ENCODE measurements at regions not wholly inside any gene's neighbourhood (a gene's known extent, or its start where the extent isn't known, plus 50 kb on each side); places are given as distances from the start of the nearest gene placed in this dataset.

- Histone ChIP-seq H3K9me3 (ENCODE audit: control insufficient read depth in 2 of 3, insufficient read depth in 1 of 3, low read length in 3 of 3) (peaks cover 0 to 4% (median 0%) of the 10 kb centered on the region in 3 donors), H3K27ac (ENCODE audit: low read depth in 2 of 2, low read length in 2 of 2) (no peak overlapping the region), H3K4me3 (ENCODE audit: low read length in 3 of 3) (no peak overlapping the region), H3K9ac (ENCODE audit: low read length in 3 of 3) (no peak overlapping the region), H3K4me1 (ENCODE audit: control insufficient read depth in 2 of 3, insufficient read depth in 2 of 3, low read depth in 1 of 3, low read length in 3 of 3) (no peaks in the 10 kb centered on the region), H3K27me3 (ENCODE audit: control insufficient read depth, insufficient read depth, low read length) (no peaks in the 10 kb centered on the region), H3K36me3 (ENCODE audit: control insufficient read depth in 2 of 3, insufficient read depth in 3 of 3, low read length in 3 of 3) (no peaks in the 10 kb centered on the region)
- DNase-seq (no peak), FAIRE-seq (no peak)
- no peak for TF ChIP-seq CTCF (IDR thresholded peaks at IDR 0.05; ENCODE audit: borderline replicate concordance, extremely low read depth, insufficient read depth)
- intact Hi-C loops (cut with DNase I), result no loop called here
These were observed 472.3 kb upstream of the ADGRL4 start for GRCh38 chr1:79478728-79479373.

- FAIRE-seq (no peak), DNase-seq (no peak)
- H3K27me3 ChIP-seq (ENCODE audit: control insufficient read depth, insufficient read depth, low read length), result no peaks in the 10 kb centered on the region
- intact Hi-C loops (cut with DNase I), result no loop called here
- TF ChIP-seq CTCF (IDR thresholded peaks at IDR 0.05; ENCODE audit: borderline replicate concordance, extremely low read depth, insufficient read depth), result no peak
- H3K9ac ChIP-seq (ENCODE audit: low read length in 3 of 3), result no peak overlapping the region
- H3K9me3 ChIP-seq (ENCODE audit: control insufficient read depth in 2 of 3, insufficient read depth in 1 of 3, low read length in 3 of 3), result peaks cover 0 to 4% (median 0%) of the 10 kb centered on the region in 3 donors
- no peaks in the 10 kb centered on the region for H3K36me3 ChIP-seq (ENCODE audit: control insufficient read depth in 2 of 3, insufficient read depth in 3 of 3, low read length in 3 of 3)
- H3K4me3 ChIP-seq (ENCODE audit: low read length in 3 of 3), result no peak overlapping the region
- no peaks in the 10 kb centered on the region for H3K4me1 ChIP-seq (ENCODE audit: control insufficient read depth in 2 of 3, insufficient read depth in 2 of 3, low read depth in 1 of 3, low read length in 3 of 3)
- no peak overlapping the region for H3K27ac ChIP-seq (ENCODE audit: low read depth in 2 of 2, low read length in 2 of 2)
These were observed 471.6 kb upstream of the ADGRL4 start for GRCh38 chr1:79478160-79478559.

GRCh38 chr1:79472067-79472656, 465.6 kb upstream of the ADGRL4 start:
- DNase-seq (no peak), FAIRE-seq (no peak)

More at GRCh38 chr1:79472067-79472656, 465.6 kb upstream of the ADGRL4 start:
- H3K27me3 ChIP-seq (ENCODE audit: control insufficient read depth, insufficient read depth, low read length), result no peaks in the 10 kb centered on the region
- no peak overlapping the region for H3K27ac ChIP-seq (ENCODE audit: low read depth in 2 of 2, low read length in 2 of 2)
- H3K4me1 ChIP-seq (ENCODE audit: control insufficient read depth in 2 of 3, insufficient read depth in 2 of 3, low read depth in 1 of 3, low read length in 3 of 3), result no peaks in the 10 kb centered on the region
- no peak for TF ChIP-seq CTCF (IDR thresholded peaks at IDR 0.05; ENCODE audit: borderline replicate concordance, extremely low read depth, insufficient read depth)
- no peaks in the 10 kb centered on the region for H3K9me3 ChIP-seq (ENCODE audit: control insufficient read depth in 2 of 3, insufficient read depth in 1 of 3, low read length in 3 of 3)
- H3K4me3 ChIP-seq (ENCODE audit: low read length in 3 of 3), result no peak overlapping the region
- H3K9ac ChIP-seq (ENCODE audit: low read length in 3 of 3), result no peak overlapping the region
- intact Hi-C loops (cut with DNase I), result no loop called here
- no peaks in the 10 kb centered on the region for H3K36me3 ChIP-seq (ENCODE audit: control insufficient read depth in 2 of 3, insufficient read depth in 3 of 3, low read length in 3 of 3)

Data from kidney (tissue), 13 donors.